GM18867 (cell line): ENCODE measurements at regions not wholly inside any gene's neighbourhood (a gene's known extent, or its start where the extent isn't known, plus 50 kb on each side); places are given as distances from the start of the nearest gene placed in this dataset.

Source experiments
- ATAC-seq: cut with Tn5 transposase; IDR thresholded peaks from one replicate; pipeline ENCODE4 v1.9.1; 2021; ENCODE audit warnings: mild to moderate bottlenecking, moderate library complexity; ENCODE audit not compliant: unreplicated experiment

DNA sequence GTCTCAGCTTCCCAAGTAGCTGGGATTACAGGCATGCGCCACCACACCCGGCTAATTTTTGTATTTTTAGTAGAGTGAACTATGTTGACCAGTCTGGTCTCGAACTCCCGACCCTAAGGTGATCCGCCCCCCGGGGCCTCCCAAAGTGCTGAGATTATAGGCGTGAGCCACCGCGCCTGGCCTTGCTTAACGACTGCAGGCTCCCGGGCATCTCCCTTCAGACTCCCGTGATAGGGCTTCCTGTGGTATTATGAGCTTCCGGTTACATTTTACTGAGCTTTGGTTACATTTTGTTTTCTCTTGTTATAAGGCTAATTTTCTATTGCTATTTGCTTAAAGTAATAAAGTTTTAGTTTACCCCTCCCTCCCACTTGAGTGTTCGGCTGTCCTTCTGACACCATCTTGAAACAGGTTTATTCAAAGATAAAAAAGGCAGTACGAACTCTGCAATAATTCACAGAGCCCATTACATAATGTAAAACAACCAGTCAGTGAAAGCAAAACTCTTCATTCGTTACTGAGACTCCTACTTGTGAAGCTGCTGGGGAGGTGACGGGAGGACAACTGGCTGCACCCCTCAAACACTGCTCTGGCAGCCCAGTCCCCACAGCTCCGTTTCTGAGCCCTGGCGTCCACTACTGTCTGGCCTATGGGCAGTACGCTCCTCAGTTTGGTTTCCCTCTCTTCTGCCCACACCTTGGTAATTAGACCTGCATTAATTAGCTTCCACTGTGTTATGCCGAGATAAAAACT, 795.7 kb upstream of the SLIT2 start:
- ATAC-seq = no peak

DNA sequence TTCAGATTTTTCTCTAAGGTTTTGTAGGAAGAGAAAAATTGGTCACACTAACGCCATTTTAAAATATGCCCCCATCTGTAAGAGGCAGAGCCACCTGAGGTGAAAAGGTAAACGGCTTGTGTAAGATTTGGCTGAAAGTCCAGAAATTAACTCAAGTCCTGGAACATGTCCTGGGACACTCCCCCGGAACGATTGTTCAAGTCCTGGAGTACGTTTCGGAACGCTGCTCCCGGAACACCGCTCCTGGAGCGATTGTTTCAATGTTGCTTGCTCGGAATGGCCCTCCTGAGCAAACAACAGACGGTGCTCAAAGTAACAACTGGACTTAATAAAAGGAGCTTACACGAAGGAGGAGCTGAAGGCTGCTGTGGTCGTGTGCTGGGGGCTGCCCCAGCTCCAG, 796.5 kb upstream of the SLIT2 start:
- no peak for ATAC-seq

DNA sequence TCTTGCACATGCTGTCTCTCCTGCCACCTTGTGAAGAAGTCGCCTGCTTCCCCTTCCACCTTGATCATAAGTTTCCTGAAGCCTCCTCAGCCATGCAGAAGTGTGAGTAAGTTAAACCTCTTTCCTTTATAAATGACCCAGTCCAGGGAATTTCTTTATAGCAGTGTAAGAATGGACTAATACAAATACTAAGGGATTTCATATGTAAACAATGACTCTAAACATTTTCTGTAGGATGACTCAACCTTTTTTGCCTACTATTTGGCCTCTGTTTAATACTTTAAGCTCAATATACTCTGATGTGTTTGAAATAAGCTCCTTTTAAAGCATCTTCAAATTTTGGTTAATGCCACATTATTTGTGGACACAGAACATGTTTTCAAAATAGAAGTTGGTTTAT, 813.5 kb upstream of the SLIT2 start:
- ATAC-seq = no peak

DNA sequence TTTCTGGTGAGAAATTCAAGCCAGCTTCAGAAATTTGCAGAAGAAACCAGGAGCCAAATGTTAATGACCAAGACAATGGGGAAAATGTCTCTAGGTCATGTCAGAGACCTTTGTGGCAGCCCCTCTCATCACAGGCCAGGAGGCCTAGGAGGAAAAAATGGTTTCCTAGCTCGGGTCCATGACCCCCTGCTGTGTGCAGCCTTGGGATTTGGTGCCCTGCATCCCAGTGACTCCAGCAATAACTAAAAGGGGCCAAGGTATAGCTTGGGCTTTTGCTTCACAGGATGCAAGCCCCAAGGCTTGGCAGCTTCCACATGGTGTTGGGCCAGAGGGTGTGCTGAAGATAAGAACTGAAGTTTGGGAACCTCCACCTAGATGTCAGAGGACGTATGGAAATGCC, 814.7 kb upstream of the SLIT2 start:
- ATAC-seq = no peak

DNA sequence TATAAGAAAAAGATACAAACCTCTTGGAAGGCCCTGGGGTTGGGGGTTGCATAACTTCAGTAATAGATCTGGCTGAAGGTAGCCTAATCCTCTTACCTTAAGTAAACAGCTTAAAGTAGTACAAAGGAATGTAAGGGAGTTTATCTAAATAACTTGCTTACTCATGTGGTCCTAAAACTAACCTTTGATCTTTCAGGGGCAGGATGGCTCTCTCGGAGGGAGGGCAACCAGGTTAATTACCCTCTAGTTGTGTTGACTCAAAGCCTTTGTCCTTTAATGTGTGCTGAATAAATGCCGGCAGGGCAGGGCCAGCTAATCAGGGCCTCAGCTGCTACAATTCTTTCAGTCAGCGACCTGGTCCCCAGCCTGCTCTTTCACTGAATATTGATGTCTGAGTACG, 822.0 kb upstream of the SLIT2 start:
- no peak for ATAC-seq

DNA sequence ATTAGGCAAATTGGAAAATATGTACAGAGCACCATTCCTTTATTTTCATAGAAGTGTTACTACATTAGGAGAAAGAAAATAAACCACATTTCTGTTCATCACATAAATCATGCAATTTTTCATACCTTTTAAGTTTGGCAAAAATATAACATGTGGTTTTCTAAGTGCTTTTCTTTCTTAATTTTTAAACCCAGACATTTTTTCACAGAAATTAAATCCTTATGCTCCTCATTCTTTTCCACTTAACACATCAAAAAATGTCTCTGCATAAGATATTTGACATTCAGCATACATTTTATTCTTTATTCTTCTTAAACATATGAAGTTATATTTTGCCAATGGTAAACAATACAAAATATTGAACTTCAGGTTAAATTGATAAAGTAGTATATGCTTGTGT, 826.6 kb upstream of the SLIT2 start:
- ATAC-seq = no peak

DNA sequence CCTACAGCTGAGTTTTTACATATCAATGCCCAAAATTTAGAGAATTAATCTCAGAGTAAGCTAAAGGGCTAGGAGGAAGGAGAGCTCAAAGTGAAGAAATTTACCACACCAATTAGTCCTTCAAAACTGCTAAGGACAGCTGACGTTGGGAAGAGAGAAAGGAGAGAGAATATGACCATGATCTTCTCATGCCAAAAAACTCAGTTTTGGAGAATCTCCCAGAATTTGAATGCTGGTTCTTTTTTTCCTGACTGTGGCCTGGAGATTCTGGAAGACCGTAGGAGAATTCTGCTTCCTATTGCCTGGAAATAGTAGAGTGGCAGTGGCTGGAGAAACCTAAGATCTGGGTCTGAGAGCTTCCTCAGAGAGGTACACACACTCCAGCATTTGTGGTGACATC, 834.4 kb upstream of the SLIT2 start:
- no peak for ATAC-seq

DNA sequence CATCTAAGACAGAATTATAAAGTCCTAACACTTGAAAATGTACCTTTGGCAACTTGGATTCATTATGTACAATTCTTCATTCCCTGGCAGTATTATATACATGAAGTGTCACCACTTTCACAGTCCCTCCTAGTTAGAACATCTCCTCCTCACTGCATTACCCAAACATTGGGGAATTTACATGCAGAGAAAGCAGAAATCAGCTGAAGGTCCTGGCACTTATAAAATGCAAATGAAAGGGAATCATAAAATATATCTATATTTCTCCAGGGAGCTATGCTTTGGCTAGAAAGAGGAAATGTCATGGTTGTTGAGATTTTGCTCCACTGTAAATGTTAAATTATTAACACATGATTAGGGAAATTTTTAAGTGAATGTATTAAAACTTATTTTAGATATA, 835.6 kb upstream of the SLIT2 start:
- no peak for ATAC-seq

DNA sequence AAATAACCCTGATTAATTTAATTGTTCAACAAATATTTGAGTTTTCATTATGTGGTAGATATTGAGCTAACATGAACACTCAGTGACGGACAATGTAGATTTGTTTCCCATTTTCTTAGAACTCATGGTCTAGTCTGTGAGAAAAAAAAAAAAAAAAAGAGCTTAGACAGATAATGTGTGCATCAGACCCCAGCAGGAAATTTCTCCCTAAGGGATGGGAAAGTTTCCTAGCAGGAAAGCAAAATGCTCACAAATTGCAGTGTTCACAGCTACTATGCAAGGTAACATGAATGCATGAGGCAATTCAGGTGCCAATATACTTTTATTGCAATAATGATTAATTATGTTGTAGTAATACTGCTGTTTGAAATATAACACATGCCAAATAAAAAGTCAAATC, 843.2 kb upstream of the SLIT2 start:
- no peak for ATAC-seq

DNA sequence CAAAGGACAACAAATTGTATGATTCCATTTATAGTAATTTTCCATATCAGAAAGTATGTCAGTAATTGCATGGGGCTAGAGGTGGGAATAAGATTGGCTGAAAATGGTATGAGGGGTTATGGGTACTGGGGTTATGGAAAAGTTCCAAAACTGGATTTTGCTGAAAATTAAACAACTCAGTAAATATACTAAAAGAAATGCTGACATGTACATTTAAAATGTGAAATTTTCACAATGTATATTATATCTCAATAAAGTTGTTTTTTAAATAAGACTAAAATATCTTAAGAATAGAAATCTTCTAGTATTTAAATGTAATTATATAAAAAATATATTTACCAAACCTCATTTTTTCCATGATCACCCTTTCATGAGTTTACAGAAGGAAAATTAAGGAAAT, 844.9 kb upstream of the SLIT2 start:
- ATAC-seq = no peak

DNA sequence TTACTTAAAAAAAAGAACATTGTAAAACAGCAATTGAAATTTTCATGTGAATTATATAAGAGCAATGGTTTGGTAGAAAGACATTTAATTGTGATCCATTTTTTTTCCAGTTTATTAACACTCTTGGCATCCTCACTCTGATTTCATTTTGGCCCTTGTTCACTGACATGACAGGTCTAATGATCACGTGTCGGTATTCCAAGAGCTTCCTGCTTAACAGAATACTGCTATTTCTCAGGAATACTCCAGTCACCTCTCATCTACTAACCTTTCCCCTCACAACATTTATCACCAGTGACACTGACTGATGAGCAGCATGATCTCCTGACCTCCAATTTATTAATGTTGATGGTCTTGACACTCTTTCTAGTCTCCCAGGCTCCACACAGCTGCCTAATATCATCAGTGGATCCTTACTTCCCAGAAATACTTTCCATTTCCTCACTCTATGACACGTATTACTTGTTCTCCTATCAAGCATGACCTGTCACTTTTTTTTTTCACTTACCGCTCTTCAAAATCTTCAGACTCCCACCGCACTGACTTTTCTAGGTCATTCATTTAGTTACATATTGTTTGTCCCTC, 847.8 kb upstream of the SLIT2 start:
- ATAC-seq = no peak

DNA sequence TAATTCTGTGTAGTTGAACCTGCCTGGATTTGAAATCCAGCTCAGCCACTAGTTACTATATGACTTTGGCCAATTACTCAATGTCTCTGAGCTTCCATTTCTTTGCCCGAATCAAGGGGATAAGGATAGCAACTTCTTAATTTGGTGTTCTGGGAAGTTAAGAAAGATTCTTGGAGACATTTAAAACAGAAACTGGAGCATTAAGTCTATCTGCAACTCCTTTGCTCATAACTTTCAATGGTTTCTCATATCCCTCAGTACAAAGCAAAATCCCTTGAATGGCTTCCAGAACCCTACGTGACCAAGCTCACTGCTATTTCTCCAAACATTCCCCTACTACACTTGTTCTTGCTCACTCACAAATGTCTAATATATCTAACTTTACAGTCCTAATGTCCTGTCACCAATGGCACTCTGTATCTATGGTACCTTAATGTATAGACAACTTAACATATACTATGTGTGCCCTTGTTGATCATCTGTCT, 849.1 kb upstream of the SLIT2 start:
- ATAC-seq = no peak

DNA sequence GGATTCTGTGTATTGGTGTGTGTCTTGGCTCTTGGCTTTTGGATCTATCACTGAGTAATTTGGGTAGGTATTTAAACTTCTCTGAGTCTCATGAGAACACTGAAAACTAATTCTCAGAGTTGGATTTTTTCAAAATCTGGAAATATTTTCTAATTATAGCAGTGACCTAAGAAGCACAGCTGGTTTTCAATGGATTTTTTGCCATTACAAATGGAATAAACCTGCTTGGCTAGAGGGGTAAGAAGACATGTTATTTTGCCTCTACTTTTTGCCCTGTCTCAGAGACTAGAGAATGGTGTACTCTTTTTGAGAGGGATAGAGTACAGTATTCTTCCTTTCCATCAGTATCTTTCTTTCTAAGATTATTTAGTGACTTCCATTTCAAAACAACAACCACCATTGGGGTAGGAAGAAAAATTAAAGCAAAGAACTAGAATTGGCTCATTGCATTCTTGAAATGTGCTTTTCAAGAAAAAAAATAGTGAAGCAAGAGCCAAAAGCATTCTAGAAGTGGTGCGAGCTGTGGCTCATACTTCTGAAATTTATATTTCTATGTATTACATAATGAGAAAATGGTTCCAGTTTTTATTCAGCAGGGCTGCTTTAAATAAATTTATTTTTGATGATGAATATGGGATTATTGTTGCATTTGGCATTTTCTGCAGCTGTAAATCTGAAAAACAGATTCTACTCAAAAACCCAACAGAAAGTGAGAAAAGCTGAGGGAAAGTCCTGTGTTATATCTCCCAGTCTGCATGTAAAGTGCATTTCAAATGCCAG, 850.2 kb upstream of the SLIT2 start:
- no peak for ATAC-seq

DNA sequence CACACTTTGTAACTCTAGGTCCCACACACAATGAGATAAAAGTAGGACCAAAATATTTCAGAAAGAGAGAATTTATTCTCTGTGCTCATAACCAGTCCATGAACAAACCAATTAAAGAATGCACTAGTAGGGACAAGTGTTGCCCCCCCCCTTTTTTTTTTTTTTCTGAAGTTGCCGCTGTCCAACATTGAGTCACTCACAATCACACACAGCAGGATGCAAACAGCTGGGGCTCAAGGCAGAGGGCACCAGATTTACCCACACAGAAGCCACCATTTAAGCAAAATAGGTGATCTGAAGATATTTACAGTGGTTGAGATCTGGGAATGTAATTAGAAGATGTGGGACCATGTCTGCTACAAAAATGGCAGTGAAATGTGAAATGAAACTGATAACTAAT, 850.9 kb upstream of the SLIT2 start:
- ATAC-seq = no peak

DNA sequence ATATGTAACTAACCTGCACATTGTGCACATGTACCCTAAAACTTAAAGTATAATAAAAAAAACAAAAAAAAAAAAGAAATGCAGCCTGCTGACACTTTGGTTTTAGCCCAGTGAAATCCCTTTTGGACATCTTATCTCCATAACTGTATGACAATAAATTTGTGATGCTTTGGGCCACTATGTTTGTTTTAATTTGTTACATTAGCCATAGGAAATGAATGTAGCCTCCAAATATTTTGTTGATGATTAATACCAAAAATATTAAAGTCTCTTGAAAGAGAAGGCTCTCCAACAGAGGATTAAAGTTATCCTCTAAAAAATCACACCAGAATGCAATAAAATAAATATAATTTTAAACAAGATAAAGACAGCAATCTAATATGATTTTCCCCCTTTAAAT, 852.7 kb upstream of the SLIT2 start:
- ATAC-seq = no peak

DNA sequence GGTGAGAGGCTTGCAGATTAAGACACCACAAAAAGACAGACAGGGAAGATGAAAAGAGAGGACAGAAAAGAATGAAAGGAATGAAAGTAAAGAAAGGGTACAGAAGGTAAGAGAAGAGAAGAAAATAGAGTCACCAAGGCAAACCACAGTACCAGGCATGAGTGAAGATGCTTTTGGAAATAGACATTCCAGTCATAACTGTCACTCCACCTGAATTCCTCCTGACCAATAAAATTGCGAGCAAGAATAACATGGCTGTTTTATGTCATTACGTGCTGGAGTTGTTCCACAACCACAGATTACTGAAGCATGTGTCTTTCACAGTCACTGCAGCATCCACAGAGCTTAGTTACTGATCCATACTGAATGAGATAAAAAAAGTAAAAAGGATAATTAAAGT, 864.9 kb upstream of the SLIT2 start:
- ATAC-seq = no peak

DNA sequence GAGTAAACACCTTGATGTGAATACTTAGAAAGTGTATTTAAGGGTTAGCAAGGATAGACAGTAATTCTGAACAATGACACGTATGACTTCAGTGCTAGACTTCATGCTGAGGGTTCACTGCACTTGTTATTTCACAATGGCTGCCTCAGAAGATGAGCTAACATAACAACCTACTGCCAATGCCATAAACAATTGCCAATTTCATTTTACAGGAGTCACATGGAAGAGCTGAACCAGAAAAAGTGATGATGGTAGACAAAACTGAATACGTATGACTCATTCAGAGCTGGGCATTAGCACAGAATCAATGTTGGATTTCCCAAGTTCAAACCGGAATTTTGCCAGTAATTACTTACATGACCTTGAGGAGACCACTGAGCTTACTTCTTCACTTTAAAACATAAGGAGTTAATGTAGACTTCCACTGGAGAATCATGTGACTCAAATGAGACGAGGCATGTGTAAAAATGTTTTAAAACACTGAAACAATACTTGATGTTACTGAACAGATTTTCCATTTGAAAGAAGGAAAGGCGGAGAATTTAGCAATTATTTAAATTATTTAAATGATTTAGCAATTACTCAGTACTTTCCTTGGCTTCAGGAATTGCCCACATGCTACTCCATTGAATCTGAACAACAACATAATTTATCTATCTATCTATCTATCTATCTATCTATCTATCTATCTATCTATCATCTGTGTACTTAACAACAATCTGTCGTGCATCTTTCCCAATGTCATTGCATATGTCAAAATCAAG, 868.5 kb upstream of the SLIT2 start:
- no peak for ATAC-seq

DNA sequence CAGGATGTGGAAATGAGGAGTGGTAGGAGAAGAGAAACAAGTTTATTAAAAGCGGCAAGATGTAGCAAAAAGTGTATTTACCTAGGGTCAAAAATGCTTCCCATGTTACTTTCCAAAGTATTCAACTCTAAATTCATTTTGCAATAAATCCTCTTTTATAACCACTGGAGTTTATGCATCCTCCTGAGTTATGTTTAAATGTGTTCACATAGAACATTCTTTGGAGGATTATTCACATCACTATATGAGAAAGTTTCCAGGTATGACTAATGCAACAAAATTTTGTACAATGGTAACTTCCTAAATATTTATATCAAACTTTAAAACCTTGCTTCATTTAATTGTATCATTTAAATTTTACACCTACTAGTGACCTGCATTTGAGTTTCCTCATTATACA, 870.6 kb upstream of the SLIT2 start:
- no peak for ATAC-seq

DNA sequence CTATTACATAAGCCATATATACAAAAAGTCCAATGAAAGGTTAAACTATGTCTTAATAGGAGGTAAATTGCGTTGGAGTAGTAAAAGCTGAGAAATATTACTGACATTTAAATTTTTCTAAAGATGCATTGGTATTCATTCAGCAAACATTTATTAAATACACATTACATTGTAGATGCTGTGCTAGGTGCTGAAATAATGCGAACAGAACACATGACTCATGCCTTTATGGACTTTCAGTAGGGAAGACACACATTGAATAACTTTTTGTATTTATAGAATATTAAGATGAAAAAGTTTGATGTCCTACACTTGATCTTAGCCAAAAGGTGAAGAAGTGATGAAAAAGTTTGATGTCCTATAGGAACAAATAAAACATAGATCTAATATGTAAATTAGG, 871.1 kb upstream of the SLIT2 start:
- ATAC-seq = no peak

DNA sequence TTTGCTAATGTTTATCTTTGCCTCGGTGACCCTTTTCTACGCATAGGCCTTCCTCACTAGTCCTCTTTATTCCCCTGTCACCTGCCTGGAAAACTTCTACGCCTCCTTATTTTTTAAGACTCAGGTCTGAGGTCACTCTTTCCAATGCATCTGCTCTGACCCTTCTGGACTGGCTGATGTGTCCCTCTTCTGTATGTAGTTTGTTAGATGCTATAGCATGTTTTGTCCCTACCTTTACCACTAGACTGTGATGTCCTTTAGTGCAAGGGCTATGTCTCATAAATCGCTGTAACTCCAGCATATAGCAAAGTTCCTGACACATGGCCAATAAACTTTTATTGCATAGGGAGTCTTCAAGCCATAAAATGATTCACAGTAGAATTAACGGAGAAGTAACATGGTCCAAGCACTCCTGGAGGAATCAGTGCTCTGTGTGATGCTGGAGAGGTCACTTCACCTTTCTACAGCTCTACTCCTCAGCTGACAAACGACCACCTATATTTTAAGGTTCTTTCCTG, 872.5 kb upstream of the SLIT2 start:
- no peak for ATAC-seq

DNA sequence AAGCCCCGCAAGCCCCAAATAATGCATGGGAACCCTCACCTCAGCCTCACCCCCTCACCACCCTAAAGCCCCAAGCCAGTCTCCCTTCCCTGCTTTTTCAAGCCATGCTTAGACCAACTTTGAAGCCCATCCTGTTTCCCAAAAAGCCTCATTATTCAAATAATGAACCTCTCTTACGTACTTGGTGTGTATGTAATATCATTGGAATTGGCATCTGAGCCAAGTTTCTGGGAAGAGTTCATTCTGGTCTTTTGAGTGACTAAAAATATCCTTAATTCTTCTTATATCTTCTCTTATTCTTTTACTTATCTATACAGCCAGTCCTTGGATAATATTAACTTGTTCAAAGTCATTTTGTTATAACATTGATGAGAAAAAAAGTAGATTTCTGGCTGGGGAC, 875.8 kb upstream of the SLIT2 start:
- no peak for ATAC-seq
